ENCODE measurements at regions not wholly inside any gene's neighbourhood (a gene's known extent, or its start where the extent isn't known, plus 50 kb on each side); places are given as distances from the start of the nearest gene placed in this dataset.

GRCh38 chr1:125118147-125118993 lies 3933.6 kb downstream of the SRGAP2C start (continued):
- no peak for TF ChIP-seq REST (IDR thresholded peaks at IDR 0.05; ENCODE audit: unreplicated experiment)
- no peak for TF ChIP-seq JUNB (IDR thresholded peaks at IDR 0.05; ENCODE audit: unreplicated experiment)
- no peak for TF ChIP-seq POLR2AphosphoS5 (IDR thresholded peaks at IDR 0.05; ENCODE audit: low read depth)
- TF ChIP-seq EZH2 (IDR thresholded peaks at IDR 0.05; ENCODE audit: low read depth, unreplicated experiment) = no peak

GRCh38 chr1:125119024-125119441 lies 3934.3 kb downstream of the SRGAP2C start:
- Histone ChIP-seq H3F3A (replicated peaks; ENCODE audit: low read depth) (no peaks in the 10 kb centered on the region), H2AFZ (no peak overlapping the region), H4K20me1 (replicated peaks; ENCODE audit: insufficient read depth) (no peaks in the 10 kb centered on the region), H3K79me2 (replicated peaks; ENCODE audit: insufficient read depth) (no peaks in the 10 kb centered on the region), H3K4me1 (ENCODE audit: insufficient read depth) (no peaks in the 10 kb centered on the region), H3K27ac (ENCODE audit: low read depth) (no peak overlapping the region), H3K9me2 (ENCODE audit: insufficient read depth) (no peaks in the 10 kb centered on the region), H3K4me2 (no peak overlapping the region), H3K27me3 (ENCODE audit: insufficient read depth) (no peaks in the 10 kb centered on the region), H3K36me3 (ENCODE audit: insufficient read depth) (no peaks in the 10 kb centered on the region), H3K4me3 (no peak overlapping the region)
- no peak overlapping the region for H3K27ac Mint-ChIP-seq
- no peak for ATAC-seq
- no peak overlapping the region for H3K4me3 Mint-ChIP-seq
- H3K36me3 Mint-ChIP-seq (ENCODE audit: low read depth) = peaks cover 30% of the 10 kb centered on the region
- H3K27me3 Mint-ChIP-seq (ENCODE audit: insufficient read depth, low read depth, poor library complexity) = peaks cover 5% of the 10 kb centered on the region
- DNase-seq (ENCODE audit: low spot score) = no peak
- H3K9me3 Mint-ChIP-seq = peaks cover 82% of the 10 kb centered on the region
- H3K4me1 Mint-ChIP-seq = no peaks in the 10 kb centered on the region
- TF ChIP-seq NANOG (IDR thresholded peaks at IDR 0.05; ENCODE audit: borderline replicate concordance) (no peak), ZNF331 (CRISPR knock-in tag; IDR thresholded peaks at IDR 0.05; ENCODE audit: low read depth) (no peak), ZNF462 (CRISPR knock-in tag; IDR thresholded peaks at IDR 0.05) (no peak), ETS1 (IDR thresholded peaks at IDR 0.05) (no peak), CTCF (conservative IDR thresholded peaks at IDR 0.05; ENCODE audit: low read depth in 2 of 2) (no peak), POLR2AphosphoS5 (IDR thresholded peaks at IDR 0.05; ENCODE audit: low read depth) (no peak), EZH2 (IDR thresholded peaks at IDR 0.05; ENCODE audit: low read depth, unreplicated experiment) (no peak)
